Dedifferentiated amniotic fluid mesenchymal stem cell (primary cell): ENCODE measurements at regions not wholly inside any gene's neighbourhood (a gene's known extent, or its start where the extent isn't known, plus 50 kb on each side); places are given as distances from the start of the nearest gene placed in this dataset.
A peak's percentile ranks its signal among the peaks of the same experiment; 100 is the strongest.
"Not testable (repeated sequence)": the region's sequence is repeated elsewhere in the genome, so short reads cannot be mapped to it uniquely, and the experiment has no call there.

Source experiments
- DNase-seq: peaks from one replicate; pipeline ENCODE4 v3.0.0-alpha.2; 2016; ENCODE audit errors: extremely low spot score

- DNase-seq = no peak
Measured at GRCh38 chr5:9852671-9853070, 222.5 kb upstream of the TAS2R1 start.

DNA sequence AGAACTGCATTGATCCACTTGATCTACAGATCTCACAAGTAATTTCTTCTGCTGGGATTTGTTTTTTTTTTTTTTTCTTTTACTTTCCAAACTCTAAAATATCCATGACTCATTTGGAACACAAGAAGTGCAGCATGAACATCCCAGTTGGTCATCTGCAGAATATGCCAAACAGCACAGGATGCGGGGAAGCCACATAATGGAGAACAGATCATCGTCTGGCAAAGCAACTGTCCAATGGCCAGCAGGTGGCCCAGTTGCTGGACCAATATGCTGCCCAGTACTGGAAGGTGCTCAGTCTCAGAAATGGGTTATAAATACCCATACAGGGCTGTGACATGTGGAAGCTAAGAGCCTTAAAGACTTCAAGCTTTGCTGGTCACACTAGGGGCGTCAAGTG, 221.3 kb upstream of the TAS2R1 start:
- DNase-seq = peak; percentile 65

- DNase-seq = no peak
Measured at GRCh38 chr5:9850456-9850855, 220.3 kb upstream of the TAS2R1 start.

DNA sequence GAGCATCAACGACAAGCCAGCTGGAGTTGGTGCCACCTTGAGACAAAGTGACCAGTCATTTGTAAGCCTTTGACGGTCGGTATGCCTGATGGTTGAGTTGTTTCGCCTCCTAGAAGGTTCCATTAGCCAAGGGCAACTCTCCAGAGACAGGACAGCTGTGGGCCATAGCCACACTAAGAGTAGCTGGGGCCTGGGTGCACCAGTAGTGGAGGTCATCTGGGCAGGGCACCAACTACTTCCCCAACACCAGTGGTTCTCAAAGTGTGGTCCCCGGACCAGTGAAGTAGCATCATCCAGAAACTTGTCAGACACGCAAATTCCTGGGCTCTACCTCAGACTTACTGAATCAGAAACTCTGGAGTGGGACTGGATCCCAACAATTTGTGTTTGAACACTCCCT, 217.5 kb upstream of the TAS2R1 start:
- DNase-seq = no peak

DNA sequence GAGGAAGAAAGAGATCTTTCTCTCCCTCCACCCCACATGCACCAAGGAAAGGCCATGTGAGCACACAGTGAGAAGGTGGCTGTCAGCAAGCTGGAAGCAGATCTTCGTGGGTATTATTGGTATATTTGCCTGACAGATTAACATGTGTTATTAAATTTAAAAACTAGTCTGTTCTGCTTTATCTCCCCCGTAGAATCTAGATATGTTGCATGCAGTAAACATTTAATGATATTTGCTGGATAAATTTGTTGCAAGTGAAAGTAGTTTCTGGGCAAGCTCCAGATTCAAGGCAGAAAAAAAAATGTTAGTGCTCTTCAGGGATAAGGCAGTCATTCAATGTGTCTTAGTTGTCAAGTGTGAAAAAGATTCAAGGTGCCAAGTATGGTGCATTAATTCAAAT, 215.0 kb upstream of the TAS2R1 start:
- no peak for DNase-seq

DNA sequence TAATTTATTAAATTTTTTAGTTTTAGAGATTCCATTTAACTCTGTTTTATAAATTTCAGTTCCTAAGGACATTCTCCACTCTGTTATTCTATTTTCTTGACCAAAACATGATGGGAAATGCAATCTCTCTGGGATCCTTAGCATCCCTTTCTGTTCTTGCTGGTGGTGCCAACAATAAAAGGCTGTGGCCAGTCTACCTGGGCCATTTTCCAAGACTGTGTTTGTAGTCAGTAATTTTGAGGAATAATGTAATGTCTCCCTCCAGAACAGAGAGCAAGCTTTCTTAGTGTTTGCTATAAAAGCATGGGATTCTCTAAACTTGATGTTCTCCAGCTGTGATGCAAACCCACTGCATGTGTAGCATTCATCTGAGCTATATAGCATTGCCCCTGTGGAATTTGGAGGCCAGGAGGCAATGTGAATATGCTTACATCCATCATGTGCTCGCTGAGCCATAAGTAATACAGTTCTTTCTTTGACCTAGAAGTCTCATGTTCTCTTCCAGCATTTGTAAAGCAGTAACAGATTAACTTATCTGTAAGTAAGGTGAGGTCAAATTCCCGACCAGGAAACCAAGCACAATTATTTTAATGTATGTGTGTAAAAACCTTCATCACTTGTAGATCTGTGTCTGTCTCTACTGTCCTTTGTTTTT, 211.5 kb upstream of the TAS2R1 start:
- no peak for DNase-seq

GRCh38 chr5:9838916-9839315, 208.8 kb upstream of the TAS2R1 start:
- no peak for DNase-seq

DNA sequence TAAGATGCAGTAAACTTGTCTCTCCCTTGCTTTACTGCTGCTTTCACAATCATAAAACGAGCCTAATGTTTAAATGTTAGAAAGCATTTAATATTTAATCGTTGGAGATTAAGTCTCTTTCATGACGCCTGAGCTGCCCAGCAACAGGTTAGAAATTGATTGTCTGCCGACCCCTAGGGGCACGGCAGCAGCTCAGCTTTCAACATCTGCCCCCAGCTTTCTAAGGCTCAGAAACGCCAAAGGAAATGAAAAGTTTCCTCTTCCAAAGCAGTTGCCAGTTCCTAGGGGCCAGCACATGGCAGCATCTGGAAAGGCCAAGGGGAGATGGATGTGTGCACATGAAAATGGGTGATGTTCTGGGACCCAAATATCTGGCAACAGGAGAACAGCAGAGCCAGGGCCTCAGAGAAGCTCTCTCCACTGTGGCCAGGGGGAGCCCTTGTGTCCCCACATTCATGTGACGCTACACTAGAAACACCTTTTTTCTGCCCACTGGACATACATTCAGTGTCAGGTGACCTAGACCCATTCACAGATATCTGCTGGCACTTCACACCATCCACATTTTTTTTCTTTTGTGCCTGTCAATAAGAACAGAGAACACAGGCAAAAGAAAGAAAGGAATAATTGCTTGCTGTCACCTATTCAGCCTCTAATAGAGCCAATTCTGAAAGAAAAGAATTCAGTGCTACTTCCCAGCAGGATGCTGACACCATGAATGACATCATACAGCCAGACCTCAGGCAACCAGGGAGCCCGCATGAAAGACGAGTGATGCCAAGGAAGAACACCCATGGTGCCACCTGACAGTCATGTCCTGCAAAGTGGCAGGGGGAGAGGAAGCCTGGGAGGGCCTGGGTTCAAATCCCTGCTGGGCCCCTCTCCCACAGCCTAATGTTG, 205.0 kb upstream of the TAS2R1 start:
- DNase-seq = no peak

- no peak for DNase-seq
Measured at GRCh38 chr5:9833871-9834270, 203.7 kb upstream of the TAS2R1 start.

DNA sequence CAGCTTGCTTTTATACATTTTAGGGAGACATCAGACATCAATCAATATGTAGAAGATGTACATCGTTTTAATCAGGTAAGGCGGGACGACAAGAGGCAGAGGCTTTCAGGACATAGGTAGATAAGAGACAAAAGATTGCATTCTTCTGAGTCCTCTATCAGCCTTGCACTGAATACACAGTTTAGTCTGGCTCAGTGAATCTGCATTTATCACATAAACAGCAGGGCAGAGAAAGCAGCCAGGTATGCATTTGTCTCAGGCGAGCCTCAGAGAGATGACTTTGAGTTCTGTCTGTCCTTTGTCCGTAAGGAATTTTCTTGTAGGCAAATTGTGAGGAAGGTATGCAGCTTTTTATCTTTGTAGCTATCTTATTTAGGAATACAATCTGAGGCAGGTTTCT, 202.8 kb upstream of the TAS2R1 start:
- no peak for DNase-seq

DNA sequence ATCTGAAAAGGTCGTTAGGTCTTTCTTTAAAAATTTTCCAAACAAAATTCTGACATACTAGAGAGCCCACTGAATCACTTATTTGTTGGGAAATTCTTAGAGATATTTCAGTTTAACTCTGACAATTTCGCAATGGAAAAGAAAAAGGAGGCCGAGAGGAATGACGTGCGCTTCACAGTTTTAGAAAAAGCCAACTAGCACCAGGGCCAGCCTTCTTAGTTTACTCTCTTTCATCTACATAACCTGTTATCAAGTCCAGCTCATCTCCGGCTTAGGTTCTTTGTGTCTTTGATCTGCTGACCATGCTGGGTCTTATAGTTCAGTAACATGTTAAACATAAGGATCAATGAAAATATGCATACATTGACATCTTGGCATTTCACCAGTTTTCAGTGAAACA, 201.7 kb upstream of the TAS2R1 start:
- no peak for DNase-seq

DNA sequence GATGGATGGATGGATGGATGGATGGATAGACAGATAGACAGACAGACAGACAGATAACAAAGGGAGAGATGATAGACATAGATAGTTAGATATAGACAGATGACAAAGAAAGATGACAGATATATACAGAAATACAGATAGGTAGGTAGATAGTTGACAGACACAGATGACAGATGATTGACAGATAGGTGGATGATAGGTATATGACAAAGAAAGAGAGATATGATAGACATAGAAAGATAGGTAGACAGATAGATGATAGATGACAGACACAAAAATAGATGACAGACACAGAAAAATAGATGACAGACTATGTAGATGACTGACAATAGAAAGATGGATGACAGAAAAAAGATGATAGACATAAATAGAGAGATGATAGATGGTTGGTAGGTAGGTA, 200.0 kb upstream of the TAS2R1 start:
- no peak for DNase-seq

DNA sequence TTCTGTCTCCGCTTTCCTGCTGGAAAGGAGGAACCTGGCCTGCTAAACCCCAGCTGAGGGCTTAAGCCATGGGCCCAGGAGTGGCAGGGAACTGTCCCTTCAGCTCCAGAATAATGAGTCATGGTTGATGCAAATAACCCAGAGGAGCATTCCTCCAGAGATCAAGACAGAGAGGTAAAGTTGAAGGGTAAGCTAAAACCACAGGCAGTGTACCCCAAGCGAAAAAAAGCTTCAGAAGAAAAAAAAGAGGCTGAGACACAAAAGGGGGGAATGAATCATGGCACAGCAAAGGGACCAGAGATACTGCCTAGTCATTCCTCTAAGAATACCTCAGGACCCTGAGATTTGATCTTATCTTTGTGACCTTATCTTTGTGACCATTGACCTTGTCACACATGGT, 199.5 kb upstream of the TAS2R1 start:
- DNase-seq = no peak

DNA sequence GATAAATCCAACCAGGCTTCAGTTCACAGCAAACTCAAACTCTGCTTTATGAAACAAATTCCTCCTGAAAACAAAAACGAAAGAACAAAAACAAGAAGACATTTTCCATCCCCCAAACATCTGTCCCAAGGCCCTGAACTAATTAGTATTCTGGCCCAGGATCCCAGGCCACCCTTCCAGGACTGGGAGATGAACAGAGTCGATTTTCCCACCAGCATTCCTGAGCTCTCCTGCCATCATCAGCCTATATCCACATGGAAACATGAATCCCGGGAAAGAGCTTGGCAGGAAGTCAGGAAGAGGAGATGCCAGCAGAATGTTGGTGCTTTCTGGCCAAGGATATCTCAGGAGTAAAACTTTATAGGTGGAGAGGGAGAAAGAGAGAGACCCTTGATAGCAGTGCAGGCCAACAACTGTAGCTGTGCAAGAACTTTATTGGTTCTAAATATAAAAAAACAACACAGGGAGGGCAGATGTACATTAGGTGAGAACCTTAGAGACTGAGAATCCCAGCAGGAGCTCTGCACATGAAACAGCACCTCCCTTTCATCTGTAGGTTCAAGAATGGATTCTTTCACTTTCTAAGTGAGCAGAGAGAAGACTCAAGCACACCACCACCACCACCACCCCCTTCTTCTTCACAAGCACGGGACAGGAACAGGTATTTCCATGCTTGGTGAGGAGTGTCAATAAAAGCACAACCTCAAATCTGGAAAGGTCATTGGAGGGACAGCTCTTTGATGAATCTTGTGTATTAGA, 190.7 kb upstream of the TAS2R1 start:
- DNase-seq = no peak

GRCh38 chr5:9818340-9818845, 188.2 kb upstream of the TAS2R1 start:
- no peak for DNase-seq

- DNase-seq = no peak
Measured at GRCh38 chr5:9817819-9818218, 187.7 kb upstream of the TAS2R1 start.

DNA sequence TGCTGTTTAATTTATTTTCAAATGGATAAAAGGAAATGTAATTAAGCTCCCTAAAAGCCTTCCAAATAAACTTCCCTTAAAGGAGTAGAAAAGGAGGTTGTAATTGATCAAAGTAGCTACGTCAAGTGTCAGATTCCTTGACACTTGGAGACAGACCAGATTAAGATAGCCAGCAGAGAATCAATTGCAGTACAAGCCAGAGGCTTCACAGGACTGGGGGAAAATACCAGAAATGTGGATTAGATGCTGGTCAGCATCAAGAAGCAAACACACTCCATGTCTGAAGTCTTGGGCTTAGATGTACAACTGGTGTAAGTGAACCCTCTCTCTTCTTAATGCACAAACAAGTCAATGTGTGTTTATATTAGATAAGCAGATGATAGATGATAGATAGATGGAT, 184.9 kb upstream of the TAS2R1 start:
- DNase-seq = no peak

GRCh38 chr5:9813305-9813704, 183.2 kb upstream of the TAS2R1 start:
- DNase-seq = no peak

- not testable (repeated sequence) for DNase-seq
Measured at GRCh38 chr5:9807366-9807765, 177.2 kb upstream of the TAS2R1 start.

DNA sequence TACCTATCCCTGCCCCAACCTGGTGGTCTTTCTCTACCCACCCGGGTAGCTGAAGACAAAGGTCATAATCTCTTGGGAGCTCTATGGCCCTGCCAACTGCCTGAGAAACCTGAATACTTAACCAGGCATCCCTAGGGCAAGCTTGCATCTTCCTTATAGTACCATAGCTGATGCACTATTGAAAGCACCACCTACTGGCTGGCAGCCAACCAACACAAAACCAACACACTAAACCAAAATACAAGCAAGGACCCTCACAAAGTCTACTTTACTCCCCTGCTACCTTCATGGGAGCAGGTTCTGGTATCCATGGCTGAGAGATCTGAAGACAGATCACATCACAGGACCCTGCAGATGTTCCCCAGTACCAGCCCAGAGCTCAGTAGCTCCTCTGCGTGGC, 171.8 kb upstream of the TAS2R1 start:
- DNase-seq = no peak

- DNase-seq = no peak
Measured at GRCh38 chr5:9799606-9800005, 169.5 kb upstream of the TAS2R1 start.

DNA sequence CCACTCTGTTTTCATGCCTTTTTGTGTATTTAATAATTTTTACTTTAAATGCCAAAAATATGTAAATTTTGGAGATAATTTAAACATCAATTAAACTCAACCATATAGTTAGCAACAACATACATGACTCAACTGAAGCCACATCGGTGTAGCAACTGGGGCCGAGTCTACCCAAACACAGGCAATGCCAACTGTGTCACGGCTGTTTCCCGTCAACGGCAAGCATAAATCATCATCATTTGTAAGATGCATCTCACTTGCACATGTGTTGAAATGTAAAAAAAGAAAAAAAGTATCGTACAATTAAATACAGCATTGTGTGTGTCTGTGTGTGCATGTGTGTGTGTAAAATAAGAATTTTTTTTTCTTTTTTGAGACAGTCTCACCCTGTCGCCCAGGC, 160.1 kb upstream of the TAS2R1 start:
- no peak for DNase-seq
